RCC 7860 (cell line): ENCODE measurements at regions not wholly inside any gene's neighbourhood (a gene's known extent, or its start where the extent isn't known, plus 50 kb on each side); places are given as distances from the start of the nearest gene placed in this dataset.
"Not testable (repeated sequence)": the region's sequence is repeated elsewhere in the genome, so short reads cannot be mapped to it uniquely, and the experiment has no call there.

Source experiments
- DNase-seq: peaks from one replicate; pipeline ENCODE4 v3.0.0-alpha.2; 2015; ENCODE audit warnings: low spot score
- FAIRE-seq: peaks from 2 replicates; lab custom pipeline; 2012; peaks lifted over from hg19 to GRCh38; lab: Jason Lieb, UNC

GRCh38 chr3:26472345-26472744, 150.2 kb upstream of the LRRC3B start:
- FAIRE-seq (no peak), DNase-seq (no peak)

DNA sequence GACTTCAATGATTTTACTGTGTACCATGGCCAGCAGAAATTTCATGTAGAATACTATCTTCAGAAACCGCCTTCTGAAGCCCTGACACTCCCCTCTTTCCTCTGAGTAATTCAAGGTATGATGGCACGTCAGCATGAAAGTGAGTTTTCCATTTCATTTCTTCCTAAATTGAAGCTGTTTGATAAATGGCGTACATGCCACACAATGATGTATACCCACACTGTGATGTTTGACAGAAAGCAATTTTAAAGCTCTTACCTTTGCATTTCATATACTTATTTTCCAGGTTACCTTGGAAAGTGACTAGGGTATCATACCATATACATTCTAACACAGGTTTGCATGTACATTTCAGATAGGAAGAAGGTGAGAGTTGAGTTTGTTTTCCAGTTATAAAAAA, 147.9 kb upstream of the LRRC3B start:
- FAIRE-seq (no peak), DNase-seq (no peak)

GRCh38 chr3:26480377-26480776, 142.2 kb upstream of the LRRC3B start:
- no peak for DNase-seq
- no peak for FAIRE-seq

GRCh38 chr3:26484140-26484539, 138.4 kb upstream of the LRRC3B start:
- peak; percentile 14 for DNase-seq

DNA sequence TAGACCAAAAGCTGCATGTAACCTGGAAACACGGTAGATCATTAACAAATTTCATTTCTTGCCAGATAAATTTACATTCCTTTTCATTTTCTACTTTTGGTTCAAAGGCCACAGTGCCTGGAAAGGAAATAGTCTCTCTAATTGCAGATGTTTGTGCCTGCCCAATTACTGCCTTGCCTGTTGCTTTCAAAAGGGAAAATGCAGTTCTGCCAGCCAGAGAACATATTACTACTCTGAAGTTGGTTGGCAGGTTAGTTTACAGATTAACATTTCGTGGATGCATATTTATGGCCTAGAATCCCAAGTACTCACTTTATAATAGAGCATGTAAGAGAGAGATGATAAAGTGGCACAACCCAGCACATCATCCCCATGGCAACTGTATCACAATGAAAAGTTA, 124.3 kb upstream of the LRRC3B start:
- no peak for FAIRE-seq

More at GRCh38 chr3:26484140-26484539, 138.4 kb upstream of the LRRC3B start:
- no peak for FAIRE-seq

DNA sequence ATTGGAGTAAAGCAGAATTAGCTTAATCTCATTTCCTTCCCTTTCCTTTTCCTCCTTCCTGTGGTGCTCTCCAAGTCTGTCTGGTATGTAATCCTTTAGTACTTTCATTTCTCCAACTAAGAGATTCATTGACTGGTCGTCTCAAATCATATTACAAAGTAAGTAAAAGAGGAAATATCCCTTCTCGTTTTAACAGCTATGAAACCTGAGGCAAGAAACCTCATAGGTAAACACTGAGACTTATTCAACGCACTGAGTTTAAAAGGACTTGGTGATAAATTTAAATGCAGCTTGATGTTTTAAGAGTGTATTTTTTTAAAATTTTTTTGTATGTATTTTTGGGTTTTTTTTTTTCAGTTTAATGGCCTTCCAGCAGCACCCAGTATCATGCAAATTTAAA, 117.2 kb upstream of the LRRC3B start:
- DNase-seq (no peak), FAIRE-seq (no peak)

More for the DNA sequence above, 124.3 kb upstream of the LRRC3B start:
- no peak for DNase-seq

DNA sequence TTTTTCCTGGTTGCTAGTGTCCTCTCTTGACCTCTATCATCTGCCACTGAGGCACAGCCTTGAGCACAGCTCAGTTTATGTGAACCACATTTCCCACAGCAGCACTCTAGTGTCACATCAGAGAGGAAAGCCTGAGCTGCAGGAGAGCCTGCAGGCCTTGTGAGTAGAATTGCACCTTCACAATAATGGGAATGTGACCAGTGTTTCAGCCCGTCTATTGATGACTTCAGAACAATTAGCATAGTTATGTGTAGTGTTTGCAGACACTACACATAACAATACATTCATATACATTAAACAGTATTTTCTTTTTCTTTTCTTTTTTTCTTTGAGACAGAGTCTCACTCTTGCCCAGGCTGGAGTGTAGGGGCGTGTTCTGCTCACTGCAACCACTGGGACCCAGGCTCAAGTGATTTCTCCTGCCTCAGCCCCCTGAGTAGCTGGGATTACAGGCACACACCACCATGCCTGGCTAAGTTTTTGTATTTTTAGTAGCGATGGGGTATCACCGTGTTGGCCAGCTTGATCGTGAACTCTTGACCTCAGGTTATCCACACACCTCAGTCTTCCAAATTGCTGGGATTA, 108.0 kb upstream of the LRRC3B start:
- not testable (repeated sequence) for FAIRE-seq, DNase-seq

GRCh38 chr3:26515351-26515750, 107.2 kb upstream of the LRRC3B start:
- DNase-seq (no peak), FAIRE-seq (no peak)

- FAIRE-seq (no peak), DNase-seq (no peak)
Measured at GRCh38 chr3:26521261-26521660, 101.3 kb upstream of the LRRC3B start.

DNA sequence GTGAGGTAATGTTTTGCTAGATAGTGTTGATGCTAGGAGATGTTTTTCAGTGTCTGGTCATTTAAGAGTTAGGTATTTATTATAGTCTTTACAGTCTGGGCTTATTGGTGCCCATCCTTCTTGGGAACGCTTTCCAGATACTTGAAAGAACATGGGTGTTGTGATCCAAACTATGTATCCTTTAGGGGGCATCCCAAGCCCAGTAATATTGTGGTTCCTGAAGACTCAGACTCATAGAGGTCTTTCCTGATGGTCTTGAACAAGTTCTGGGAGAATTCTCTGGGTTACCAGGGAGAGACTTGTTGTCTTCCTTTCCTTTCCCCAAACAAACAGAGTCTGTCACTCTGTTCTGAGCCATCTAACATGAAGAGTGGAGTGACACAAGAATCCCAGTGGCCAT, 99.7 kb upstream of the LRRC3B start:
- FAIRE-seq, result no peak

GRCh38 chr3:26525013-26525412, 97.6 kb upstream of the LRRC3B start:
- DNase-seq, result no peak
- FAIRE-seq, result no peak

More for the DNA sequence above, 99.7 kb upstream of the LRRC3B start:
- no peak for DNase-seq

GRCh38 chr3:26535151-26535550, 87.4 kb upstream of the LRRC3B start:
- FAIRE-seq, result no peak
- no peak for DNase-seq

- FAIRE-seq, result no peak
- DNase-seq, result no peak
Measured at GRCh38 chr3:26536955-26537354, 85.6 kb upstream of the LRRC3B start.

DNA sequence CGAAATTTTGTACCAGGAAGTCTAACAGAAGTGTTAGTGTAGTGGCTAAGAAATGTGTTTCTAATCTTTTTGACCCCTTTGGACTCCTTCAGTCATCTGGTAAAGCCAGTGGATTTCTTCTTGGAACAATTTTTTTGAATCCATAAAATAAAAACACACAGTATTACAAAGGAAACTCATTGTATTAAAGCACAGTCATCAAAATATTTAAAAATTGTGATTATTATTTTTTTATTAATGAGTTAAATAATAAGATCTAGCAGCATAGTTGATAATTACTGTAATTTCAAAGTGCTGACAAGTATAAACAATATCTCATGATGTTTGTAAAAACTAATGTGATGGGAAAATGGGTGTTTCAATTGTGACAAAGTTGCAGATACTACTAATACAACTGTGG, 72.2 kb upstream of the LRRC3B start:
- no peak for FAIRE-seq
- DNase-seq, result no peak

- no peak for FAIRE-seq
Measured at GRCh38 chr3:26556637-26557036, 65.9 kb upstream of the LRRC3B start.

GRCh38 chr3:26558257-26558656, 64.3 kb upstream of the LRRC3B start:
- no peak for FAIRE-seq
- DNase-seq, result no peak

More at GRCh38 chr3:26556637-26557036, 65.9 kb upstream of the LRRC3B start:
- DNase-seq, result no peak

GRCh38 chr3:26559227-26559626, 63.3 kb upstream of the LRRC3B start:
- no peak for DNase-seq
- FAIRE-seq, result no peak

DNA sequence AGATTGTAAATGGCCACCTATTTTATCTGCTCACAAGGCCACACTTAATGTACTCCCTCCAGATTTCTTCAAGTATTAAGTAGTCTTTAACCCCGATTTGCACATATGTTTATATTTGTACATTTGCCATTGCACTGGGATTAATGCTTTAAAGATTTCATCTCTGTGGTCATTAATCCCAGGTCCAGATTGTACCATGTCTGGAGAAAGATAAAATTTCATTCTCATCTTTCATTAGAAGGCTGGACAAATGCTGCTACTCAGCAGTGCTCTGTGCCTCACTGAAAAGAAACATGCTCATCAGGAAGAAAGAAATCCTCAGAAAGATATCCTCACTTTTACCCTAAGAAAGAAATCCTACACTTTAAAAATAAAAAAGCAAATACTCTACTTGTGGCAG, 62.5 kb upstream of the LRRC3B start:
- FAIRE-seq, result no peak
- no peak for DNase-seq

- FAIRE-seq (no peak), DNase-seq (no peak)
Measured at GRCh38 chr3:26562021-26562768, 60.4 kb upstream of the LRRC3B start.
